ENCODE measurements at regions not wholly inside any gene's neighbourhood (a gene's known extent, or its start where the extent isn't known, plus 50 kb on each side); places are given as distances from the start of the nearest gene placed in this dataset.

GRCh38 chr9:13395156-13395555 lies 115.7 kb upstream of the MPDZ start:
- Histone ChIP-seq H3K23ac (ENCODE audit: low read length in 2 of 2) (no peak overlapping the region), H4K91ac (ENCODE audit: low read length) (no peak overlapping the region), H3K4me3 (ENCODE audit: insufficient read depth in 1 of 2, low read depth in 1 of 2, low read length in 2 of 2) (no peak overlapping the region), H3K4ac (ENCODE audit: low read depth in 1 of 2, low read length in 2 of 2) (no peak overlapping the region), H3K4me1 (ENCODE audit: control insufficient read depth, insufficient read depth, low read depth, low read length) (no peaks in the 10 kb centered on the region), H2BK120ac (ENCODE audit: low read depth, low read length) (no peak overlapping the region), H3K36me3 (ENCODE audit: control insufficient read depth in 1 of 2, insufficient read depth in 2 of 2, low read depth in 1 of 2, low read length in 2 of 2) (no peaks in the 10 kb centered on the region), H3K9ac (ENCODE audit: low read length) (no peak overlapping the region), H3K79me1 (replicated peaks; ENCODE audit: low read length, poor library complexity, severe bottlenecking) (no peaks in the 10 kb centered on the region), H2BK5ac (ENCODE audit: low read depth, low read length, poor library complexity, severe bottlenecking) (no peak overlapping the region), H2AK5ac (ENCODE audit: low read length, severe bottlenecking) (no peak overlapping the region), H2AFZ (ENCODE audit: low read depth, low read length) (no peak overlapping the region), H2BK12ac (ENCODE audit: low read length in 2 of 2) (no peak overlapping the region), H3K14ac (ENCODE audit: low read length in 2 of 2) (no peak overlapping the region), H2BK15ac (ENCODE audit: low read depth, poor library complexity, severe bottlenecking) (no peak overlapping the region), H4K8ac (ENCODE audit: low read length) (no peak overlapping the region), H3K9me3 (ENCODE audit: control insufficient read depth, low read length) (peaks cover 13% of the 10 kb centered on the region), H3K4me2 (ENCODE audit: low read length, poor library complexity, severe bottlenecking) (no peak overlapping the region), H3K27ac (ENCODE audit: low read length, poor library complexity, severe bottlenecking) (no peak overlapping the region), H3K27me3 (ENCODE audit: control insufficient read depth in 1 of 2, insufficient read depth in 1 of 2, low read length in 2 of 2) (no peaks in the 10 kb centered on the region), H3K18ac (ENCODE audit: low read depth in 1 of 2, low read length in 2 of 2) (no peak overlapping the region)
- no peak for DNase-seq

- Histone ChIP-seq H3K36me3 (ENCODE audit: control insufficient read depth in 1 of 2, insufficient read depth in 2 of 2, low read depth in 1 of 2, low read length in 2 of 2) (no peaks in the 10 kb centered on the region), H3K23ac (ENCODE audit: low read length in 2 of 2) (no peak overlapping the region), H2BK120ac (ENCODE audit: low read depth, low read length) (no peak overlapping the region), H2AK5ac (ENCODE audit: low read length, severe bottlenecking) (no peak overlapping the region), H2BK15ac (ENCODE audit: low read depth, poor library complexity, severe bottlenecking) (no peak overlapping the region), H4K8ac (ENCODE audit: low read length) (no peak overlapping the region), H3K18ac (ENCODE audit: low read depth in 1 of 2, low read length in 2 of 2) (no peak overlapping the region), H3K4me3 (ENCODE audit: insufficient read depth in 1 of 2, low read depth in 1 of 2, low read length in 2 of 2) (peak overlapping the region in 1 of 2 experiments; percentile 18), H2AFZ (ENCODE audit: low read depth, low read length) (no peak overlapping the region), H3K4me1 (ENCODE audit: control insufficient read depth, insufficient read depth, low read depth, low read length) (no peaks in the 10 kb centered on the region), H2BK5ac (ENCODE audit: low read depth, low read length, poor library complexity, severe bottlenecking) (no peak overlapping the region), H3K27ac (ENCODE audit: low read length, poor library complexity, severe bottlenecking) (no peak overlapping the region), H3K4ac (ENCODE audit: low read depth in 1 of 2, low read length in 2 of 2) (no peak overlapping the region), H3K27me3 (ENCODE audit: control insufficient read depth in 1 of 2, insufficient read depth in 1 of 2, low read length in 2 of 2) (no peaks in the 10 kb centered on the region), H3K14ac (ENCODE audit: low read length in 2 of 2) (no peak overlapping the region), H3K79me1 (replicated peaks; ENCODE audit: low read length, poor library complexity, severe bottlenecking) (no peaks in the 10 kb centered on the region), H3K9ac (ENCODE audit: low read length) (peak overlapping the region; percentile 79), H2BK12ac (ENCODE audit: low read length in 2 of 2) (no peak overlapping the region), H3K9me3 (ENCODE audit: control insufficient read depth, low read length) (peaks cover 21% of the 10 kb centered on the region), H4K91ac (ENCODE audit: low read length) (no peak overlapping the region), H3K4me2 (ENCODE audit: low read length, poor library complexity, severe bottlenecking) (no peak overlapping the region)
- WGBS = no CpG with 5 or more reads among the region's 1 CpG
- peak; percentile 35 for DNase-seq
These were observed 108.7 kb upstream of the MPDZ start for GRCh38 chr9:13388157-13388556.

DNA sequence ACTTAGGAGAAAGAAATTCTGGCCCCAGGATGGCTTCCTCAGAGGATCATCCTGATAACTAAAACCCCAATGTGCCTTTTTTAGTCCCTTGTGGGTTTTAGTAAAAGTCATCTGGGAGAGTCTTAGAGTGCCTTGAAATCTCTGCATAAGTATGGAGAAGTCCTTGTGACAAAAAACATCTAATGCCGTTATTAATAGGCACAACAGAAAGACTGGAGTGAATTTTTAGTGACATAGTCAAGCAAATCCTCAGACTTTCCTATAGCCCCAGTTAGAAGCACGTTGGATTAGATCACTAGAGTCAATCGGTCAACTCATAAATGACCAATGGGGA lies 108.2 kb upstream of the MPDZ start:
- Histone ChIP-seq H3K4me1 (ENCODE audit: control insufficient read depth, insufficient read depth, low read depth, low read length) (no peaks in the 10 kb centered on the region), H2BK15ac (ENCODE audit: low read depth, poor library complexity, severe bottlenecking) (no peak overlapping the region), H3K27me3 (ENCODE audit: control insufficient read depth in 1 of 2, insufficient read depth in 1 of 2, low read length in 2 of 2) (no peaks in the 10 kb centered on the region), H3K9ac (ENCODE audit: low read length) (peak overlapping the region; percentile 79), H3K27ac (ENCODE audit: low read length, poor library complexity, severe bottlenecking) (no peak overlapping the region), H3K4me2 (ENCODE audit: low read length, poor library complexity, severe bottlenecking) (no peak overlapping the region), H2AFZ (ENCODE audit: low read depth, low read length) (no peak overlapping the region), H3K18ac (ENCODE audit: low read depth in 1 of 2, low read length in 2 of 2) (no peak overlapping the region), H3K4ac (ENCODE audit: low read depth in 1 of 2, low read length in 2 of 2) (no peak overlapping the region), H2BK5ac (ENCODE audit: low read depth, low read length, poor library complexity, severe bottlenecking) (no peak overlapping the region), H3K9me3 (ENCODE audit: control insufficient read depth, low read length) (peaks cover 21% of the 10 kb centered on the region), H2BK120ac (ENCODE audit: low read depth, low read length) (no peak overlapping the region), H3K36me3 (ENCODE audit: control insufficient read depth in 1 of 2, insufficient read depth in 2 of 2, low read depth in 1 of 2, low read length in 2 of 2) (no peaks in the 10 kb centered on the region), H3K79me1 (replicated peaks; ENCODE audit: low read length, poor library complexity, severe bottlenecking) (no peaks in the 10 kb centered on the region), H4K91ac (ENCODE audit: low read length) (no peak overlapping the region), H3K23ac (ENCODE audit: low read length in 2 of 2) (no peak overlapping the region), H3K14ac (ENCODE audit: low read length in 2 of 2) (no peak overlapping the region), H2BK12ac (ENCODE audit: low read length in 2 of 2) (no peak overlapping the region), H4K8ac (ENCODE audit: low read length) (no peak overlapping the region), H2AK5ac (ENCODE audit: low read length, severe bottlenecking) (no peak overlapping the region), H3K4me3 (ENCODE audit: insufficient read depth in 1 of 2, low read depth in 1 of 2, low read length in 2 of 2) (peak overlapping the region in 1 of 2 experiments; percentile 18)
- peak; percentile 13 for DNase-seq
- WGBS = 100% methylated on average over 1 of the region's 3 CpGs

- Histone ChIP-seq H3K23ac (ENCODE audit: low read length in 2 of 2) (no peak overlapping the region), H3K4me1 (ENCODE audit: control insufficient read depth, insufficient read depth, low read depth, low read length) (no peaks in the 10 kb centered on the region), H3K14ac (ENCODE audit: low read length in 2 of 2) (no peak overlapping the region), H4K8ac (ENCODE audit: low read length) (no peak overlapping the region), H2AK5ac (ENCODE audit: low read length, severe bottlenecking) (no peak overlapping the region), H3K27me3 (ENCODE audit: control insufficient read depth in 1 of 2, insufficient read depth in 1 of 2, low read length in 2 of 2) (no peaks in the 10 kb centered on the region), H3K36me3 (ENCODE audit: control insufficient read depth in 1 of 2, insufficient read depth in 2 of 2, low read depth in 1 of 2, low read length in 2 of 2) (no peaks in the 10 kb centered on the region), H3K4ac (ENCODE audit: low read depth in 1 of 2, low read length in 2 of 2) (no peak overlapping the region), H2BK15ac (ENCODE audit: low read depth, poor library complexity, severe bottlenecking) (no peak overlapping the region), H3K9ac (ENCODE audit: low read length) (peak overlapping the region; percentile 79), H3K4me3 (ENCODE audit: insufficient read depth in 1 of 2, low read depth in 1 of 2, low read length in 2 of 2) (no peak overlapping the region), H2BK12ac (ENCODE audit: low read length in 2 of 2) (no peak overlapping the region), H2AFZ (ENCODE audit: low read depth, low read length) (no peak overlapping the region), H3K9me3 (ENCODE audit: control insufficient read depth, low read length) (peaks cover 21% of the 10 kb centered on the region), H4K91ac (ENCODE audit: low read length) (no peak overlapping the region), H2BK120ac (ENCODE audit: low read depth, low read length) (no peak overlapping the region), H3K4me2 (ENCODE audit: low read length, poor library complexity, severe bottlenecking) (no peak overlapping the region), H3K79me1 (replicated peaks; ENCODE audit: low read length, poor library complexity, severe bottlenecking) (no peaks in the 10 kb centered on the region), H3K27ac (ENCODE audit: low read length, poor library complexity, severe bottlenecking) (no peak overlapping the region), H2BK5ac (ENCODE audit: low read depth, low read length, poor library complexity, severe bottlenecking) (no peak overlapping the region), H3K18ac (ENCODE audit: low read depth in 1 of 2, low read length in 2 of 2) (no peak overlapping the region)
- peak; percentile 88 for DNase-seq
- 29% methylated on average over 1 of the region's 4 CpGs for WGBS
These were observed 107.6 kb upstream of the MPDZ start for GRCh38 chr9:13386935-13387733.
